WTC11 (cell line): ENCODE measurements at regions not wholly inside any gene's neighbourhood (a gene's known extent, or its start where the extent isn't known, plus 50 kb on each side); places are given as distances from the start of the nearest gene placed in this dataset.
A peak's percentile ranks its signal among the peaks of the same experiment; 100 is the strongest.

Experiments
- ATAC-seq: fragments of 200-7000 bp; cut with Tn5 transposase; 2 replicates; pipeline ENCODE4 v1.10.0; 2021; ENCODE audit warnings: mild to moderate bottlenecking, moderate library complexity
- CTCF ChIA-PET: fragments of 300-600 bp; sonication (Branson Sonifier 250); formaldehyde crosslinking; loops from one replicate; lab custom pipeline; 2021; ENCODE audit warnings: antibody characterized with exemption; lab: Charles Lee
- POLR2A ChIA-PET: fragments of 350-600 bp; sonication (Branson Sonifier 250); formaldehyde crosslinking; loops from one replicate; lab custom pipeline; 2021; ENCODE audit warnings: antibody characterized with exemption; lab: Charles Lee
- DNase-seq: peaks from one replicate; pipeline ENCODE4 v3.0.0; 2021; ENCODE audit warnings: low spot score
- H3K27ac Mint-ChIP-seq: 2 replicates; pipeline ENCODE4 v1.8.0; 2021; ENCODE audit warnings: mixed read lengths
- H3K27me3 Mint-ChIP-seq: 2 replicates; pipeline ENCODE4 v1.8.0; 2021; ENCODE audit warnings: low read depth, mild to moderate bottlenecking, moderate library complexity, mixed read lengths
- H3K36me3 Mint-ChIP-seq: 2 replicates; pipeline ENCODE4 v1.8.0; 2021; ENCODE audit warnings: mixed read lengths
- H3K4me1 Mint-ChIP-seq: 2 replicates; pipeline ENCODE4 v1.8.0; 2022; ENCODE audit warnings: mixed read lengths
- H3K4me3 Mint-ChIP-seq: 2 replicates; pipeline ENCODE4 v1.8.0; 2021; ENCODE audit warnings: mild to moderate bottlenecking, moderate library complexity, mixed read lengths
- H3K9me3 Mint-ChIP-seq: 2 replicates; pipeline ENCODE4 v1.8.0; 2021; ENCODE audit warnings: mixed read lengths
- EMX1 ChIP-seq: fragments of 250-450 bp; sonication (Bioruptor Pico); IDR thresholded peaks from 2 replicates; pipeline ENCODE4 v1.8.0; 2021; ENCODE audit warnings: mild to moderate bottlenecking
- ETV6 ChIP-seq: sonication (generic); formaldehyde crosslinking; IDR thresholded peaks from 2 replicates; pipeline ENCODE4 v1.8.1; 2022; ENCODE audit warnings: mild to moderate bottlenecking, missing genetic modification reagents
- JAZF1 ChIP-seq: fragments of 250-450 bp; sonication (Bioruptor Pico); IDR thresholded peaks from 2 replicates; pipeline ENCODE4 v1.9.0; 2021; ENCODE audit warnings: moderate library complexity, mild to moderate bottlenecking, inconsistent platforms
- MXD4 ChIP-seq: fragments of 250-450 bp; sonication (Bioruptor Pico); IDR thresholded peaks from 2 replicates; pipeline ENCODE4 v1.8.0; 2021; ENCODE audit warnings: mild to moderate bottlenecking, moderate library complexity, borderline replicate concordance
- TEAD1 ChIP-seq: sonication (generic); formaldehyde crosslinking; IDR thresholded peaks from 2 replicates; pipeline ENCODE4 v1.8.0; 2022; ENCODE audit warnings: mild to moderate bottlenecking, missing genetic modification reagents
- ZBTB21 ChIP-seq: sonication (generic); formaldehyde crosslinking; IDR thresholded peaks from 2 replicates; pipeline ENCODE4 v1.8.1; 2023; ENCODE audit warnings: mild to moderate bottlenecking, missing genetic modification reagents, borderline replicate concordance
- ZNF232 ChIP-seq: sonication (generic); formaldehyde crosslinking; IDR thresholded peaks from 2 replicates; pipeline ENCODE4 v1.8.0; 2022; ENCODE audit warnings: mild to moderate bottlenecking, missing genetic modification reagents
- ZNF396 ChIP-seq: fragments of 250-450 bp; sonication (Bioruptor Pico); IDR thresholded peaks from 2 replicates; pipeline ENCODE4 v1.8.0; 2021; ENCODE audit warnings: mild to moderate bottlenecking, moderate library complexity, borderline replicate concordance
- ZNF671 ChIP-seq: fragments of 250-450 bp; sonication (Bioruptor Pico); IDR thresholded peaks from 2 replicates; pipeline ENCODE4 v1.8.0; 2021; ENCODE audit warnings: mild to moderate bottlenecking
- TF ChIP-seq, protein P1 (sequence below): sonication (generic); formaldehyde crosslinking; IDR thresholded peaks from 2 replicates; pipeline ENCODE4 v1.8.0; 2023; ENCODE audit warnings: missing genetic modification reagents, mild to moderate bottlenecking, borderline replicate concordance
- TF ChIP-seq, protein P2 (sequence below): fragments of 250-450 bp; sonication (Bioruptor Pico); IDR thresholded peaks from 2 replicates; pipeline ENCODE4 v1.9.0; 2021; ENCODE audit warnings: mild to moderate bottlenecking, borderline replicate concordance
- TF ChIP-seq, protein P3 (sequence below): sonication (generic); formaldehyde crosslinking; IDR thresholded peaks from 2 replicates; pipeline ENCODE4 v1.8.1; 2023; ENCODE audit warnings: mild to moderate bottlenecking, moderate library complexity, missing genetic modification reagents
- TF ChIP-seq, protein P4 (sequence below): sonication (generic); formaldehyde crosslinking; IDR thresholded peaks from 2 replicates; pipeline ENCODE4 v1.8.1; 2022; ENCODE audit warnings: low read depth, missing genetic modification reagents, borderline replicate concordance
- TF ChIP-seq, protein P5 (sequence below): fragments of 250-450 bp; sonication (Bioruptor Pico); IDR thresholded peaks from 2 replicates; pipeline ENCODE4 v1.9.0; 2021; ENCODE audit warnings: mild to moderate bottlenecking
- TF ChIP-seq, protein P6 (sequence below): sonication (generic); formaldehyde crosslinking; IDR thresholded peaks from 2 replicates; pipeline ENCODE4 v1.8.1; 2023; ENCODE audit warnings: mild to moderate bottlenecking, missing genetic modification reagents

DNA sequence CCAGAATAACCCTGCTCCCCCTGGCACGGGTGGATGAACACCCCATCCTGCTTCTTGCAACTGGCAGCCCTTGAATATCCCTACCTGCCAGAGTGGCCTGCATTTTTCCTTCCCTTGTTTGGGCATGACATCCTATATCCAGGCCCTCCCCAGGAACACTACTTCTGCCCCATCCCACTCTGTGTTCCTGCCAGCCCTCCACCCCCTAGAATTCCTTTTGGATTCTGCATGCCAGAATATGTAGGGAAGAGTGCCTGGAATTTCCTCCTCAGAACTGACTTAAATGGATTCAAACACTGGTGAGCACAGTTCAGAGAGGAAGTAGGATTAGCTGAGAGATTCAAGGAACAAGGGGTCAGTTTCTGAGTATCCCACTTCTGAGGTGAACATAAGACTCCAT, 123.5 kb upstream of the PELI1 start (continued):
- TF ChIP-seq, protein P1, sequence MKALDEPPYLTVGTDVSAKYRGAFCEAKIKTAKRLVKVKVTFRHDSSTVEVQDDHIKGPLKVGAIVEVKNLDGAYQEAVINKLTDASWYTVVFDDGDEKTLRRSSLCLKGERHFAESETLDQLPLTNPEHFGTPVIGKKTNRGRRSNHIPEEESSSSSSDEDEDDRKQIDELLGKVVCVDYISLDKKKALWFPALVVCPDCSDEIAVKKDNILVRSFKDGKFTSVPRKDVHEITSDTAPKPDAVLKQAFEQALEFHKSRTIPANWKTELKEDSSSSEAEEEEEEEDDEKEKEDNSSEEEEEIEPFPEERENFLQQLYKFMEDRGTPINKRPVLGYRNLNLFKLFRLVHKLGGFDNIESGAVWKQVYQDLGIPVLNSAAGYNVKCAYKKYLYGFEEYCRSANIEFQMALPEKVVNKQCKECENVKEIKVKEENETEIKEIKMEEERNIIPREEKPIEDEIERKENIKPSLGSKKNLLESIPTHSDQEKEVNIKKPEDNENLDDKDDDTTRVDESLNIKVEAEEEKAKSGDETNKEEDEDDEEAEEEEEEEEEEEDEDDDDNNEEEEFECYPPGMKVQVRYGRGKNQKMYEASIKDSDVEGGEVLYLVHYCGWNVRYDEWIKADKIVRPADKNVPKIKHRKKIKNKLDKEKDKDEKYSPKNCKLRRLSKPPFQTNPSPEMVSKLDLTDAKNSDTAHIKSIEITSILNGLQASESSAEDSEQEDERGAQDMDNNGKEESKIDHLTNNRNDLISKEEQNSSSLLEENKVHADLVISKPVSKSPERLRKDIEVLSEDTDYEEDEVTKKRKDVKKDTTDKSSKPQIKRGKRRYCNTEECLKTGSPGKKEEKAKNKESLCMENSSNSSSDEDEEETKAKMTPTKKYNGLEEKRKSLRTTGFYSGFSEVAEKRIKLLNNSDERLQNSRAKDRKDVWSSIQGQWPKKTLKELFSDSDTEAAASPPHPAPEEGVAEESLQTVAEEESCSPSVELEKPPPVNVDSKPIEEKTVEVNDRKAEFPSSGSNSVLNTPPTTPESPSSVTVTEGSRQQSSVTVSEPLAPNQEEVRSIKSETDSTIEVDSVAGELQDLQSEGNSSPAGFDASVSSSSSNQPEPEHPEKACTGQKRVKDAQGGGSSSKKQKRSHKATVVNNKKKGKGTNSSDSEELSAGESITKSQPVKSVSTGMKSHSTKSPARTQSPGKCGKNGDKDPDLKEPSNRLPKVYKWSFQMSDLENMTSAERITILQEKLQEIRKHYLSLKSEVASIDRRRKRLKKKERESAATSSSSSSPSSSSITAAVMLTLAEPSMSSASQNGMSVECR (CRISPR knock-in tag): no peak
- TF ChIP-seq ETV6 (CRISPR knock-in tag) (peak; percentile 65), TEAD1 (peak; percentile 84; the same call in 1 of the 2 replicates), MXD4 (CRISPR knock-in tag) (no peak), ZNF232 (CRISPR knock-in tag) (no peak)

DNA sequence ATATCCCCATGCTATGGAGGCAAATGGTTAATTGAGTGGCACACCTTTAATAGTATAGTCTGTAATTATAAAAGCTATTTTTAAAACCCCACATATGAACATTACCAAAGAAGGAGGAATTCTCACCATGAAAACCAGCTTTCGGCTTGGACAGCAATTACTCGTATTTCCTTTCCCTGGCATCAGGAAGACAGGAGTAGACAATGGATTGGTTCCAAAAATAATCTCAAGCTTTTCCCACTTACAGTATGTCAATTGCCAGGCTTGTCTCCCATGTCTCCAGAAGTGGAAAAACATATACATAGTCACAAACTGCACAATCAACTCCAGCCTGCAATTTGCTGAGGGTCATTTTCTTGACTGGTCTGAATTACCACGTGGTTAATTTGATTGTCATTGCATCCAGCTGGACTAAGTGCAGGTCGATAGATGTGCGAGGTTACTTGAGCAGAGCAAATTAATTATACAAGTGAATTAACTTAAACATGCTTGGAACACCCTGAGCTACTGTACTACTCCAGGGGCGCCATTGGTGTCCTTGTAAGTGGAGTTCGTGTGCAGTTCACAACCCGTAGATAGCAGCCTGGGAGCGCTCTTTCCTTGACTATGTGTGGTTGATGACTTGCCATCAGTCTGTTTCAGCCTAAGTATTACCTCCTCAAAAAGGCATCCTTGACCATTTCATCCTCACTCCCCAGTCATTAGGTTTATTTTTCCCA, 124.3 kb upstream of the PELI1 start:
- no peak for ATAC-seq
- ChIA-PET CTCF (interaction anchor here (0.6 to 1.8 kb wide), 3 partner anchors 17 to 219 kb away, joined by 3 to 5 read pairs (median 3); no protein-coding TSS in a partner anchor), POLR2A (interaction anchor here (0.7 to 1.5 kb wide), 2 partner anchors 17 to 40 kb away, joined by 3 read pairs; no protein-coding TSS in a partner anchor)
- Mint-ChIP-seq H3K27me3 (peaks cover 3% of the 10 kb centered on the region; the same call in 1 of the 2 replicates), H3K27ac (peak overlapping the region; percentile 93), H3K4me3 (no peak overlapping the region), H3K36me3 (peaks cover 25% of the 10 kb centered on the region), H3K4me1 (peaks cover 87% of the 10 kb centered on the region), H3K9me3 (peaks cover 13% of the 10 kb centered on the region)
- no peak for DNase-seq
- TF ChIP-seq, protein P2, sequence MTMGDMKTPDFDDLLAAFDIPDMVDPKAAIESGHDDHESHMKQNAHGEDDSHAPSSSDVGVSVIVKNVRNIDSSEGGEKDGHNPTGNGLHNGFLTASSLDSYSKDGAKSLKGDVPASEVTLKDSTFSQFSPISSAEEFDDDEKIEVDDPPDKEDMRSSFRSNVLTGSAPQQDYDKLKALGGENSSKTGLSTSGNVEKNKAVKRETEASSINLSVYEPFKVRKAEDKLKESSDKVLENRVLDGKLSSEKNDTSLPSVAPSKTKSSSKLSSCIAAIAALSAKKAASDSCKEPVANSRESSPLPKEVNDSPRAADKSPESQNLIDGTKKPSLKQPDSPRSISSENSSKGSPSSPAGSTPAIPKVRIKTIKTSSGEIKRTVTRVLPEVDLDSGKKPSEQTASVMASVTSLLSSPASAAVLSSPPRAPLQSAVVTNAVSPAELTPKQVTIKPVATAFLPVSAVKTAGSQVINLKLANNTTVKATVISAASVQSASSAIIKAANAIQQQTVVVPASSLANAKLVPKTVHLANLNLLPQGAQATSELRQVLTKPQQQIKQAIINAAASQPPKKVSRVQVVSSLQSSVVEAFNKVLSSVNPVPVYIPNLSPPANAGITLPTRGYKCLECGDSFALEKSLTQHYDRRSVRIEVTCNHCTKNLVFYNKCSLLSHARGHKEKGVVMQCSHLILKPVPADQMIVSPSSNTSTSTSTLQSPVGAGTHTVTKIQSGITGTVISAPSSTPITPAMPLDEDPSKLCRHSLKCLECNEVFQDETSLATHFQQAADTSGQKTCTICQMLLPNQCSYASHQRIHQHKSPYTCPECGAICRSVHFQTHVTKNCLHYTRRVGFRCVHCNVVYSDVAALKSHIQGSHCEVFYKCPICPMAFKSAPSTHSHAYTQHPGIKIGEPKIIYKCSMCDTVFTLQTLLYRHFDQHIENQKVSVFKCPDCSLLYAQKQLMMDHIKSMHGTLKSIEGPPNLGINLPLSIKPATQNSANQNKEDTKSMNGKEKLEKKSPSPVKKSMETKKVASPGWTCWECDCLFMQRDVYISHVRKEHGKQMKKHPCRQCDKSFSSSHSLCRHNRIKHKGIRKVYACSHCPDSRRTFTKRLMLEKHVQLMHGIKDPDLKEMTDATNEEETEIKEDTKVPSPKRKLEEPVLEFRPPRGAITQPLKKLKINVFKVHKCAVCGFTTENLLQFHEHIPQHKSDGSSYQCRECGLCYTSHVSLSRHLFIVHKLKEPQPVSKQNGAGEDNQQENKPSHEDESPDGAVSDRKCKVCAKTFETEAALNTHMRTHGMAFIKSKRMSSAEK (CRISPR knock-in tag): no peak
- TF ChIP-seq, protein P3, sequence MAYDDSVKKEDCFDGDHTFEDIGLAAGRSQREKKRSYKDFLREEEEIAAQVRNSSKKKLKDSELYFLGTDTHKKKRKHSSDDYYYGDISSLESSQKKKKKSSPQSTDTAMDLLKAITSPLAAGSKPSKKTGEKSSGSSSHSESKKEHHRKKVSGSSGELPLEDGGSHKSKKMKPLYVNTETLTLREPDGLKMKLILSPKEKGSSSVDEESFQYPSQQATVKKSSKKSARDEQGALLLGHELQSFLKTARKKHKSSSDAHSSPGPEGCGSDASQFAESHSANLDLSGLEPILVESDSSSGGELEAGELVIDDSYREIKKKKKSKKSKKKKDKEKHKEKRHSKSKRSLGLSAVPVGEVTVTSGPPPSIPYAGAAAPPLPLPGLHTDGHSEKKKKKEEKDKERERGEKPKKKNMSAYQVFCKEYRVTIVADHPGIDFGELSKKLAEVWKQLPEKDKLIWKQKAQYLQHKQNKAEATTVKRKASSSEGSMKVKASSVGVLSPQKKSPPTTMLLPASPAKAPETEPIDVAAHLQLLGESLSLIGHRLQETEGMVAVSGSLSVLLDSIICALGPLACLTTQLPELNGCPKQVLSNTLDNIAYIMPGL (CRISPR knock-in tag): no peak
- TF ChIP-seq, protein P4, sequence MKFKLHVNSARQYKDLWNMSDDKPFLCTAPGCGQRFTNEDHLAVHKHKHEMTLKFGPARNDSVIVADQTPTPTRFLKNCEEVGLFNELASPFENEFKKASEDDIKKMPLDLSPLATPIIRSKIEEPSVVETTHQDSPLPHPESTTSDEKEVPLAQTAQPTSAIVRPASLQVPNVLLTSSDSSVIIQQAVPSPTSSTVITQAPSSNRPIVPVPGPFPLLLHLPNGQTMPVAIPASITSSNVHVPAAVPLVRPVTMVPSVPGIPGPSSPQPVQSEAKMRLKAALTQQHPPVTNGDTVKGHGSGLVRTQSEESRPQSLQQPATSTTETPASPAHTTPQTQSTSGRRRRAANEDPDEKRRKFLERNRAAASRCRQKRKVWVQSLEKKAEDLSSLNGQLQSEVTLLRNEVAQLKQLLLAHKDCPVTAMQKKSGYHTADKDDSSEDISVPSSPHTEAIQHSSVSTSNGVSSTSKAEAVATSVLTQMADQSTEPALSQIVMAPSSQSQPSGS (CRISPR knock-in tag): no peak
- TF ChIP-seq ZNF671 (no peak), JAZF1 (CRISPR knock-in tag) (no peak), EMX1 (CRISPR knock-in tag) (no peak), ZNF396 (CRISPR knock-in tag) (no peak), ZBTB21 (CRISPR knock-in tag) (no peak)
- TF ChIP-seq, protein P5, sequence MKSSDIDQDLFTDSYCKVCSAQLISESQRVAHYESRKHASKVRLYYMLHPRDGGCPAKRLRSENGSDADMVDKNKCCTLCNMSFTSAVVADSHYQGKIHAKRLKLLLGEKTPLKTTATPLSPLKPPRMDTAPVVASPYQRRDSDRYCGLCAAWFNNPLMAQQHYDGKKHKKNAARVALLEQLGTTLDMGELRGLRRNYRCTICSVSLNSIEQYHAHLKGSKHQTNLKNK (CRISPR knock-in tag): no peak
- TF ChIP-seq, protein P6, sequence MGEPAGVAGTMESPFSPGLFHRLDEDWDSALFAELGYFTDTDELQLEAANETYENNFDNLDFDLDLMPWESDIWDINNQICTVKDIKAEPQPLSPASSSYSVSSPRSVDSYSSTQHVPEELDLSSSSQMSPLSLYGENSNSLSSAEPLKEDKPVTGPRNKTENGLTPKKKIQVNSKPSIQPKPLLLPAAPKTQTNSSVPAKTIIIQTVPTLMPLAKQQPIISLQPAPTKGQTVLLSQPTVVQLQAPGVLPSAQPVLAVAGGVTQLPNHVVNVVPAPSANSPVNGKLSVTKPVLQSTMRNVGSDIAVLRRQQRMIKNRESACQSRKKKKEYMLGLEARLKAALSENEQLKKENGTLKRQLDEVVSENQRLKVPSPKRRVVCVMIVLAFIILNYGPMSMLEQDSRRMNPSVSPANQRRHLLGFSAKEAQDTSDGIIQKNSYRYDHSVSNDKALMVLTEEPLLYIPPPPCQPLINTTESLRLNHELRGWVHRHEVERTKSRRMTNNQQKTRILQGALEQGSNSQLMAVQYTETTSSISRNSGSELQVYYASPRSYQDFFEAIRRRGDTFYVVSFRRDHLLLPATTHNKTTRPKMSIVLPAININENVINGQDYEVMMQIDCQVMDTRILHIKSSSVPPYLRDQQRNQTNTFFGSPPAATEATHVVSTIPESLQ (CRISPR knock-in tag): no peak
- TF ChIP-seq, protein P1 (CRISPR knock-in tag): no peak
